ENCODE measurements at regions not wholly inside any gene's neighbourhood (a gene's known extent, or its start where the extent isn't known, plus 50 kb on each side); places are given as distances from the start of the nearest gene placed in this dataset.

DNA sequence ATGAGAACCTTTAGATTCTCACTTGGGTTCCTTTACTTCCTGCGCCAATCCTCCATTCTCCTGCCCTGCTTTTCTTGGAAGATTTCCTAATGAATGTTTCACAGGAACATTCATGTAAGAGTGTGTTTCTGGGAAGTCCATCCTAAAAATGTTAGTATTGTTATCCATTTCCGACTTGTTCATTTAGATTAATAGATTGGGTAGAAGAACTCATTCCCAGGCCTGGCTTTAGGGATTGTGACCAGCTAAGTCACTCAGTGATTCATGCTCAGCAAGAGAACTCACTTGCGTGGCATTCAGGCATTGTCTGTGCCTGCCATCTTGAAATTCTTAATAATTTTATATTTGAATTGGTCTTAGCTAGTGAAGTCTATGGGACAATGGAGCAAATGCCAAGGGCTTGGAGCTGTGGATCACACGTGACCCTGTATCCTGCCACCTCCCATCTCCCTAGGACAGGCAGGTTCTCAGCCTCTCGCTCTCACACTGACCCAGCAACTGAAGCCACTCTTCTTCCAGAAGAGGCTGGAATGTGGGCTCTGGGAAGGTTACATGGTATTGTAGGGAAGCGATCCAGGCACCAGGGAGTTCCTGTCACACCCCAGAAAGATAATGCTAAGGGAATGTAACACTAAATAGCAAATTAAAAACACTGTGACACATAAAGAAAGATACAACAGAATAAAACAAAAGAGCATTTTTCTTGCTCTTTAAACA lies 562.1 kb downstream of the TMA16 start:
- TF ChIP-seq, protein P1, sequence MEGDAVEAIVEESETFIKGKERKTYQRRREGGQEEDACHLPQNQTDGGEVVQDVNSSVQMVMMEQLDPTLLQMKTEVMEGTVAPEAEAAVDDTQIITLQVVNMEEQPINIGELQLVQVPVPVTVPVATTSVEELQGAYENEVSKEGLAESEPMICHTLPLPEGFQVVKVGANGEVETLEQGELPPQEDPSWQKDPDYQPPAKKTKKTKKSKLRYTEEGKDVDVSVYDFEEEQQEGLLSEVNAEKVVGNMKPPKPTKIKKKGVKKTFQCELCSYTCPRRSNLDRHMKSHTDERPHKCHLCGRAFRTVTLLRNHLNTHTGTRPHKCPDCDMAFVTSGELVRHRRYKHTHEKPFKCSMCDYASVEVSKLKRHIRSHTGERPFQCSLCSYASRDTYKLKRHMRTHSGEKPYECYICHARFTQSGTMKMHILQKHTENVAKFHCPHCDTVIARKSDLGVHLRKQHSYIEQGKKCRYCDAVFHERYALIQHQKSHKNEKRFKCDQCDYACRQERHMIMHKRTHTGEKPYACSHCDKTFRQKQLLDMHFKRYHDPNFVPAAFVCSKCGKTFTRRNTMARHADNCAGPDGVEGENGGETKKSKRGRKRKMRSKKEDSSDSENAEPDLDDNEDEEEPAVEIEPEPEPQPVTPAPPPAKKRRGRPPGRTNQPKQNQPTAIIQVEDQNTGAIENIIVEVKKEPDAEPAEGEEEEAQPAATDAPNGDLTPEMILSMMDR (conservative IDR thresholded peaks at IDR 0.05): no peak
- no peaks in the 10 kb centered on the region for H3K27me3 Mint-ChIP-seq
- no peak overlapping the region for H3K4me3 Mint-ChIP-seq
- H3K36me3 Mint-ChIP-seq: no peaks in the 10 kb centered on the region
- no peak overlapping the region for H3K27ac Mint-ChIP-seq
- no peak for DNase-seq (ENCODE audit: extremely low spot score, unreplicated experiment)
- H3K4me1 Mint-ChIP-seq (ENCODE audit: unreplicated experiment): no peaks in the 10 kb centered on the region
- no peaks in the 10 kb centered on the region for H3K9me3 Mint-ChIP-seq

DNA sequence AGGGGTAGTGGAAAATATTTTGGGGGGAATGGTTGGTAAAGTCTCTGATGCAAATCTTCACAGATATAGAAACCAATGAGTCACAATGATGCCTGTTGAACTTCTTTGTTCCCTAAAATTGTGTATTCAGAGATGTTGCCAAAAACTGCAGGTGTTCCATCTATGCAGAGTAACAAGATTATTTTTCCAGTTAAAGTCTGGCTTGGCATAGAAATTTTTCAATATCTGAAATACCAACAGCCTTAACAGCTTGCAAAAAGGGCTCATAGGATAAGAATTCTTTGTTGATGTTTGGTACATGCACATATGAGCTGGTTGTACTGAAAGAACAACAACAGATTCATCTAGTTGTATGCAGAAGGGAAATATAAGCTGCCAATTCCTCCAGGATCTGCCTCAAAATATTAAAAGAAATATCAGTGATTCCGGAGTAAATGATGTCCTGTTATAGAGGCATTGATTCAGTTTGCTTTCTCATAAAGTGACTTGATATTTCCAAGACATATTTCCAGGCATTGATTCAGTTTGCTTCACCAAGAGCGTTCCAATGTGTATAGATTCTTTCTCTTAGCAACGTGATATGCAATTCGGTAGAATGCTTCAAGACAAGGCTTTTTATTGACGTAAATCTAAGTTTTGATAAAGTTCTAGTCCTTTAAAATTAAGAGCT lies 564.4 kb downstream of the TMA16 start:
- no peak overlapping the region for H3K4me3 Mint-ChIP-seq

DNA sequence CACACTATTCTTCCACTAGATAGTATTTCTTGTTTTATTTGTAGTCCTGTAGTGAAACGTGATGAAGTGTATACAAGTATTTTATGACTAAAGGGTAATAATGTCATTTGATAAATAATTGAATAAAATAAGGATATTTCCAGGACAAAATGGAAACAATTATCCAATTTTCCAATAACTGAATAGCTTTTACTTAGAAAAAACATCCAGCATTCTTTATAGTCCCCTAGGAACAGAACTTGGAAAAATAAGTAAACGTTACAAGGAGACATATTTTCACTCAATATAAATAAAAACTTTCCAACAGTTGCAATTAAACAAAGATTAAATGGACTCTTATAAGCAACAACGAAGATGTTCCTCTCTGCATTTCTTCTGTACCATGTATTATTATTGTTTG lies 566.0 kb downstream of the TMA16 start:
- Mint-ChIP-seq H3K9me3 (no peaks in the 10 kb centered on the region), H3K27ac (no peak overlapping the region), H3K4me3 (no peak overlapping the region), H3K36me3 (no peaks in the 10 kb centered on the region), H3K4me1 (ENCODE audit: unreplicated experiment) (no peaks in the 10 kb centered on the region), H3K27me3 (no peaks in the 10 kb centered on the region)
- no peak for DNase-seq (ENCODE audit: extremely low spot score, unreplicated experiment)
- TF ChIP-seq, protein P1 (conservative IDR thresholded peaks at IDR 0.05): no peak

More for the DNA sequence above, 564.4 kb downstream of the TMA16 start:
- Mint-ChIP-seq H3K27me3 (no peaks in the 10 kb centered on the region), H3K4me1 (ENCODE audit: unreplicated experiment) (no peaks in the 10 kb centered on the region), H3K27ac (no peak overlapping the region), H3K9me3 (no peaks in the 10 kb centered on the region), H3K36me3 (no peaks in the 10 kb centered on the region)
- DNase-seq (ENCODE audit: extremely low spot score, unreplicated experiment): no peak
- TF ChIP-seq, protein P1 (conservative IDR thresholded peaks at IDR 0.05): no peak

DNA sequence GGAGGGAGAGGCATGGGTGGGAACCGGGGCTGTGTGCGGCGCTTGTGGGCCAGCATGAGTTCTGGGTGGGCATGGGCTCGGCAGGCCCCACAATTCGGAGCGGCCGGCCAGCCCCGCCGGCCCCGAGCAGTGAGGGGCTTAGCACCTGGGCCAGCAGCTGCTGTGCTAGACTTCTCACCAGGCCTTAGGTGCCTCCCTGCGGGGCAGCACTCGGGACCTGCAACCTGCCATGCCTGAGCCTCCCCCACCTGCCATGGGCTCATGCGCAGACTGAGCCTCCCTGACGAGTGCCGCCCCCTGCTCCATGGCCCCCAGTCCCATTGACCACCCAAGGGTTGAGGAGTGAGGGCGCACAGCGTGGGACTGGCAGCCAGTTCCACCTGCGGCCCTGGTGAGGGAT lies 573.9 kb downstream of the TMA16 start:
- peaks cover 5% of the 10 kb centered on the region for H3K9me3 Mint-ChIP-seq

DNA sequence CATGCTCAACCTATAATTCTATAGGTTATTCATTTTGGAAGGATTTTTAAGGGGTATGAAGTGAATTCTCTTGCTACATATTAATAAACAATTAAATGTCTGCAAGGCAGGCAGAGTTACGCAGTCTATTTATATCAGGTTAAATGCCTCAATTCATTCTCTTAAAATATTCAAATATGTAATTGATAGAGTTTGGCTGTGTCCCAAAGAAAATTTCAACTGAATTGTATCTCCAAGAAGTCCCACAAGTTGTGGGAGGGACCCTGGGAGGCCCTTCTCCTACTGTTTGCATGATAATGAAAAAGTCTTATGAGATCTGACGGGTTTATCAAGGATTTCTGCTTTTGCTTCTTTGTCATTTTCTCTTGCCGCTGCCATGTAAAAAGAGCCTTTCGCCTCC lies 576.1 kb downstream of the TMA16 start:
- Mint-ChIP-seq H3K27ac (no peak overlapping the region), H3K4me3 (no peak overlapping the region)
- TF ChIP-seq, protein P1 (conservative IDR thresholded peaks at IDR 0.05): no peak

More for the DNA sequence above, 573.9 kb downstream of the TMA16 start:
- Mint-ChIP-seq H3K4me3 (no peak overlapping the region), H3K27me3 (no peaks in the 10 kb centered on the region), H3K27ac (no peak overlapping the region), H3K4me1 (ENCODE audit: unreplicated experiment) (no peaks in the 10 kb centered on the region), H3K36me3 (no peaks in the 10 kb centered on the region)
- no peak for DNase-seq (ENCODE audit: extremely low spot score, unreplicated experiment)
- TF ChIP-seq, protein P1 (conservative IDR thresholded peaks at IDR 0.05): no peak

More for the DNA sequence above, 576.1 kb downstream of the TMA16 start:
- Mint-ChIP-seq H3K36me3 (no peaks in the 10 kb centered on the region), H3K27me3 (no peaks in the 10 kb centered on the region), H3K4me1 (ENCODE audit: unreplicated experiment) (no peaks in the 10 kb centered on the region), H3K9me3 (peaks cover 5% of the 10 kb centered on the region)
- DNase-seq (ENCODE audit: extremely low spot score, unreplicated experiment): no peak

Measured in type B pancreatic cell (in vitro differentiated cells).